ENCODE measurements at regions not wholly inside any gene's neighbourhood (a gene's known extent, or its start where the extent isn't known, plus 50 kb on each side); places are given as distances from the start of the nearest gene placed in this dataset.

GRCh38 chr3:159586571-159587202 is 401.9 kb upstream of the IL12A start:
- Mint-ChIP-seq H3K27ac (no peak overlapping the region), H3K27me3 (ENCODE audit: insufficient read depth, low read depth) (peaks cover 3% of the 10 kb centered on the region), H3K4me3 (no peak overlapping the region), H3K9me3 (no peaks in the 10 kb centered on the region), H3K4me1 (peaks cover 5% of the 10 kb centered on the region), H3K36me3 (no peaks in the 10 kb centered on the region)
- Histone ChIP-seq H3K27me3 (no peaks in the 10 kb centered on the region), H3K4me3 (no peak overlapping the region), H3K36me3 (no peaks in the 10 kb centered on the region), H3K27ac (no peak overlapping the region), H3K79me2 (ENCODE audit: low read depth) (no peaks in the 10 kb centered on the region), H3F3A (ENCODE audit: low read depth) (no peaks in the 10 kb centered on the region), H3K9ac (no peak overlapping the region), H2AFZ (replicated peaks) (peak overlapping the region; percentile 43), H3K4me2 (no peak overlapping the region), H3K9me3 (ENCODE audit: low read depth) (no peaks in the 10 kb centered on the region), H3K4me1 (no peaks in the 10 kb centered on the region), H4K20me1 (ENCODE audit: low read depth) (no peaks in the 10 kb centered on the region)
- DNase-seq (ENCODE audit: low spot score) = peak; percentile 79
- TF ChIP-seq EZH2phosphoT487 (IDR thresholded peaks at IDR 0.05) (no peak), CTCF (IDR thresholded peaks at IDR 0.05) (peak; percentile 90), EZH2 (IDR thresholded peaks at IDR 0.05) (no peak)

GRCh38 chr3:159593927-159594605 is 394.6 kb upstream of the IL12A start:
- Mint-ChIP-seq H3K4me3 (no peak overlapping the region), H3K9me3 (peaks cover 12% of the 10 kb centered on the region), H3K27me3 (ENCODE audit: insufficient read depth, low read depth) (peaks cover 2% of the 10 kb centered on the region), H3K36me3 (no peaks in the 10 kb centered on the region), H3K27ac (no peak overlapping the region), H3K4me1 (no peaks in the 10 kb centered on the region)
- Histone ChIP-seq H3F3A (ENCODE audit: low read depth) (no peaks in the 10 kb centered on the region), H4K20me1 (ENCODE audit: low read depth) (no peaks in the 10 kb centered on the region), H3K4me1 (peaks cover 6% of the 10 kb centered on the region), H3K4me2 (no peak overlapping the region), H3K9ac (no peak overlapping the region), H3K79me2 (ENCODE audit: low read depth) (no peaks in the 10 kb centered on the region), H3K27ac (no peak overlapping the region), H3K27me3 (no peaks in the 10 kb centered on the region), H3K4me3 (no peak overlapping the region), H2AFZ (replicated peaks) (no peak overlapping the region), H3K9me3 (ENCODE audit: low read depth) (no peaks in the 10 kb centered on the region), H3K36me3 (no peaks in the 10 kb centered on the region)
- peak; percentile 23 for DNase-seq (ENCODE audit: low spot score)
- TF ChIP-seq EZH2phosphoT487 (IDR thresholded peaks at IDR 0.05) (no peak), CTCF (IDR thresholded peaks at IDR 0.05) (no peak), EZH2 (IDR thresholded peaks at IDR 0.05) (no peak)

GRCh38 chr3:159600291-159600690 is 388.3 kb upstream of the IL12A start:
- H3K4me3 Mint-ChIP-seq = no peak overlapping the region
- Histone ChIP-seq H3K9ac (no peak overlapping the region), H3K27ac (no peak overlapping the region), H3K9me3 (ENCODE audit: low read depth) (no peaks in the 10 kb centered on the region), H3F3A (ENCODE audit: low read depth) (no peaks in the 10 kb centered on the region), H4K20me1 (ENCODE audit: low read depth) (no peaks in the 10 kb centered on the region), H3K4me3 (no peak overlapping the region), H3K4me1 (no peaks in the 10 kb centered on the region), H2AFZ (replicated peaks) (no peak overlapping the region), H3K79me2 (ENCODE audit: low read depth) (no peaks in the 10 kb centered on the region), H3K27me3 (no peaks in the 10 kb centered on the region), H3K4me2 (no peak overlapping the region), H3K36me3 (no peaks in the 10 kb centered on the region)
- no peak overlapping the region for H3K27ac Mint-ChIP-seq
- TF ChIP-seq CTCF (IDR thresholded peaks at IDR 0.05) (no peak), EZH2 (IDR thresholded peaks at IDR 0.05) (no peak), EZH2phosphoT487 (IDR thresholded peaks at IDR 0.05) (no peak)
- H3K4me1 Mint-ChIP-seq = no peaks in the 10 kb centered on the region
- no peak for DNase-seq (ENCODE audit: low spot score)
- H3K27me3 Mint-ChIP-seq (ENCODE audit: insufficient read depth, low read depth) = peaks cover 5% of the 10 kb centered on the region
- H3K9me3 Mint-ChIP-seq = peaks cover 34% of the 10 kb centered on the region
- H3K36me3 Mint-ChIP-seq = peaks cover 4% of the 10 kb centered on the region
